ENCODE measurements at regions not wholly inside any gene's neighbourhood (a gene's known extent, or its start where the extent isn't known, plus 50 kb on each side); places are given as distances from the start of the nearest gene placed in this dataset.

DNA sequence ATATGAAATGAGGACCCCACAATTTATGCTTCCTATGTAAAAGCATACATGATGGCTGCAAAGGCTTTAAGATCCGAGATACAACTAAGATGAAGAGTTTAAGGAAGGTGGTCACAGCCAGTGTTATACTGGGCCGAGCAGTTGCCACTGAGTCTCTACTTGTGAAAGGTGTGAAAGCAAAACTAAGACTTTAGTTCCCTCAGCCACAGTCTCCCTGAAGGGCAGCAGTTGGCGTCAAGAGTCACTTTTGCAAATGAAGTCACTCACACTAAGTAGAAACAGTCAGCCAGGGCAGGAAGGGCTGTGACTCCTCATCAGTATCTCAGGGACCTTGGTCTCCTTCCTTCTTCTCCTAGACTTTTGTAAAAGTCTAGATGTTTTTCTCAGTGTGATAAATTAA is 191.6 kb upstream of the MCHR2 start:
- TF ChIP-seq, protein P1, sequence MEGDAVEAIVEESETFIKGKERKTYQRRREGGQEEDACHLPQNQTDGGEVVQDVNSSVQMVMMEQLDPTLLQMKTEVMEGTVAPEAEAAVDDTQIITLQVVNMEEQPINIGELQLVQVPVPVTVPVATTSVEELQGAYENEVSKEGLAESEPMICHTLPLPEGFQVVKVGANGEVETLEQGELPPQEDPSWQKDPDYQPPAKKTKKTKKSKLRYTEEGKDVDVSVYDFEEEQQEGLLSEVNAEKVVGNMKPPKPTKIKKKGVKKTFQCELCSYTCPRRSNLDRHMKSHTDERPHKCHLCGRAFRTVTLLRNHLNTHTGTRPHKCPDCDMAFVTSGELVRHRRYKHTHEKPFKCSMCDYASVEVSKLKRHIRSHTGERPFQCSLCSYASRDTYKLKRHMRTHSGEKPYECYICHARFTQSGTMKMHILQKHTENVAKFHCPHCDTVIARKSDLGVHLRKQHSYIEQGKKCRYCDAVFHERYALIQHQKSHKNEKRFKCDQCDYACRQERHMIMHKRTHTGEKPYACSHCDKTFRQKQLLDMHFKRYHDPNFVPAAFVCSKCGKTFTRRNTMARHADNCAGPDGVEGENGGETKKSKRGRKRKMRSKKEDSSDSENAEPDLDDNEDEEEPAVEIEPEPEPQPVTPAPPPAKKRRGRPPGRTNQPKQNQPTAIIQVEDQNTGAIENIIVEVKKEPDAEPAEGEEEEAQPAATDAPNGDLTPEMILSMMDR (conservative IDR thresholded peaks at IDR 0.05; ENCODE audit: low read depth, low read length) = no peak
- TF ChIP-seq EZH2 (IDR thresholded peaks at IDR 0.05; ENCODE audit: borderline replicate concordance, low read depth, low read length, poor library complexity, severe bottlenecking) = no peak

Data from A673 (cell line).